ENCODE measurements at regions not wholly inside any gene's neighbourhood (a gene's known extent, or its start where the extent isn't known, plus 50 kb on each side); places are given as distances from the start of the nearest gene placed in this dataset.
"Not testable (repeated sequence)": the region's sequence is repeated elsewhere in the genome, so short reads cannot be mapped to it uniquely, and the experiment has no call there.

DNA sequence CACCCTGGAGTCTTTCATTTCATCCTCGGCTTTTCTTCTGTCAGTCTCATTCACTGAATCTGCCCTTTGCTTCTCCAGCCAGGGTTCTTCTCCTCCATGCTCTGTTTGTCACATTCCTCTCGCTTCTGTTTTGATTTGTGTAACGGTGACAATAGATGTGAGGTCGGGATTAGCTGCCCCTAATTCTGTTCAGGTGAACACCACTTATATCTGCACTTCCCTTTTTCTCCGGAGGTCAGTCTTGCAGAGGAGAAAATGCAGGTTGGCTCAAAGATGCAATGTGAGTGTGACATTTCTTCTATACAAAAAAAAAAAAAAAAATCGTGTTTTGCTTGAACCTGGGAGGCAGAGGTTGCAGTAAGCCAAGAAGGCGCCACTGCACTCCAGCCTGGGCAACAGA lies 262.9 kb downstream of the ASMT start:
- H3K4me2 ChIP-seq (ENCODE audit: low read depth, low read length, poor library complexity, severe bottlenecking), result no peak overlapping the region
- H3K79me2 ChIP-seq (ENCODE audit: low read length), result no peaks in the 10 kb centered on the region
- no peak overlapping the region for H3K27ac ChIP-seq (ENCODE audit: low read length)
- no peaks in the 10 kb centered on the region for H3K36me3 ChIP-seq (ENCODE audit: insufficient read depth, low read length)
- H3K9me2 ChIP-seq (replicated peaks; ENCODE audit: insufficient read depth, low read length), result no peaks in the 10 kb centered on the region
- H3K27me3 ChIP-seq (ENCODE audit: low read length), result no peaks in the 10 kb centered on the region
- no peaks in the 10 kb centered on the region for H3K9me3 ChIP-seq (ENCODE audit: low read length)
- no peaks in the 10 kb centered on the region for H4K20me1 ChIP-seq (ENCODE audit: insufficient read depth, low read depth, low read length)
- no peaks in the 10 kb centered on the region for H3K4me1 ChIP-seq (ENCODE audit: low read length)
- no peak overlapping the region for H3K9ac ChIP-seq (ENCODE audit: low read length)
- no peak overlapping the region for H3K4me3 ChIP-seq (ENCODE audit: low read length)
- H2AFZ ChIP-seq (ENCODE audit: low read length), result no peak overlapping the region
- DNase-seq, result no peak

DNA sequence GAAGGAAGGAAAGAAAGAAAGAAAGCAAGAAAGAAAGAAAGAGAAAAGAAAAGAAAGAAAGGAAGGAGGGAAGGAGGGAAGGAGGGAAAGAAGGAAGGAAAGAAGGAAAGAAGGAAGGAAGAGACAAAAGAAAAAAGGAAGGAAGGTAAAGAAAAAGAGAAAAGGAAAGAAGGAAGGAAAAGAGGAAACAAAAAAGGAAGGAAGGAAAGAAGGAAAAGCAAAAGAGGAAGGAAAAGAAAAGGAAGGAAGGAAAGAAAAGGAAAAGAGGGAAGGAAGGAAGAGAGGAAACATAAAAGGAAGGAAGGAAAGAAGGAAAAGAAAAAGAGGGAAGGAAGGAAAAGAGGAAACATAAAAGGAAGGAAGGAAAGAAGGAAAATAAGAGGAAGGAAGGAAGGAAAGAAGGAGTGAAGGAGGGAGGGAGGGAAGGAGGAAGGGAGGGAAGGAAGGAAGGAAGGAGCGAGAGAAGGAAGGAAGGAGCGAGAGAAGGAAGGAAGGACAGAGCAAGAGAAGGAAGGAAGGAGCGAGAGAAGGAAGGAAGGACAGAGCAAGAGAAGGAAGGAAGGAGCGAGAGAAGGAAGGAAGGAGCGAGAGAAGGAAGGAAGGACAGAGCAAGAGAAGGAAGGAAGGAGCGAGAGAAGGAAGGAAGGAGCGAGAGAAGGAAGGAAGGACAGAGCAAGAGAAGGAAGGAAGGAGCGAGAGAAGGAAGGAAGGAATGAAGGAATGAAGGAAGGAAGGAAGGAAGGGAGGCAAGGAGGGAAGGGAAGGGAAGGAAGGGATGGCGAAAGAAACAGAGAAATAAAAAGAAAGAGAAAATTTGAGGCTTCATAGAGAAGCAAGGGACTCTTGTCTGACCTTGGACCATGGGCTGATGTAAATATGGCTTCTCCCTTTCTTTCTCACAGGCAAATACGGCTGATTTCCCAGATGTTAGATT lies 266.3 kb downstream of the ASMT start:
- not testable (repeated sequence) for H2AFZ ChIP-seq (ENCODE audit: low read length); H3K9me3 ChIP-seq (ENCODE audit: low read length); H3K9me2 ChIP-seq (replicated peaks; ENCODE audit: insufficient read depth, low read length); H3K4me1 ChIP-seq (ENCODE audit: low read length); H3K36me3 ChIP-seq (ENCODE audit: insufficient read depth, low read length); H4K20me1 ChIP-seq (ENCODE audit: insufficient read depth, low read depth, low read length); H3K27me3 ChIP-seq (ENCODE audit: low read length); H3K4me2 ChIP-seq (ENCODE audit: low read depth, low read length, poor library complexity, severe bottlenecking); H3K27ac ChIP-seq (ENCODE audit: low read length); H3K79me2 ChIP-seq (ENCODE audit: low read length); H3K4me3 ChIP-seq (ENCODE audit: low read length); DNase-seq; H3K9ac ChIP-seq (ENCODE audit: low read length)

DNA sequence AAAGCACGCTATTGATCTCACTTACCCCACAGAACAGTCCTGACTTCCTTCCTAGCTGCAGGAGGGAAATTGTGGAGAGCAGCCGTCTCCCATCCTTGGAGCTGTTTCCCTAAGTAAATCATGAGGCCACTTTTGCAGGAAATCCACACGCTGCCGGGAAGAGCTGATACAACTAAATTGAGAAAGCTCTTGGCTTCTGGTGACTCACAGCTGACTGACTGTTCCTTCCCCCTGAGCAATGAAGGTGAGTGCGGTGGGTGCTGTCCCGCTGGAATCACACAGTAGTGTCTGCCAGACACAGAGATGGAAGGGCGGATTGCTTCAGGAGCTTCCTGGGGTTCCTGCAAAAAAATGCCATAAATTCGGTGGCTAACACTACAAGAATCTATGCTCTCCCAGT lies 268.9 kb downstream of the ASMT start:
- no peak overlapping the region for H3K4me3 ChIP-seq (ENCODE audit: low read length)
- no peak overlapping the region for H3K4me2 ChIP-seq (ENCODE audit: low read depth, low read length, poor library complexity, severe bottlenecking)
- H2AFZ ChIP-seq (ENCODE audit: low read length), result no peak overlapping the region
- H3K9ac ChIP-seq (ENCODE audit: low read length), result no peak overlapping the region
- H4K20me1 ChIP-seq (ENCODE audit: insufficient read depth, low read depth, low read length), result no peaks in the 10 kb centered on the region
- DNase-seq, result no peak
- H3K27me3 ChIP-seq (ENCODE audit: low read length), result no peaks in the 10 kb centered on the region
- H3K79me2 ChIP-seq (ENCODE audit: low read length), result no peaks in the 10 kb centered on the region
- no peaks in the 10 kb centered on the region for H3K9me3 ChIP-seq (ENCODE audit: low read length)
- no peaks in the 10 kb centered on the region for H3K4me1 ChIP-seq (ENCODE audit: low read length)
- no peaks in the 10 kb centered on the region for H3K9me2 ChIP-seq (replicated peaks; ENCODE audit: insufficient read depth, low read length)
- H3K36me3 ChIP-seq (ENCODE audit: insufficient read depth, low read length), result no peaks in the 10 kb centered on the region
- no peak overlapping the region for H3K27ac ChIP-seq (ENCODE audit: low read length)

DNA sequence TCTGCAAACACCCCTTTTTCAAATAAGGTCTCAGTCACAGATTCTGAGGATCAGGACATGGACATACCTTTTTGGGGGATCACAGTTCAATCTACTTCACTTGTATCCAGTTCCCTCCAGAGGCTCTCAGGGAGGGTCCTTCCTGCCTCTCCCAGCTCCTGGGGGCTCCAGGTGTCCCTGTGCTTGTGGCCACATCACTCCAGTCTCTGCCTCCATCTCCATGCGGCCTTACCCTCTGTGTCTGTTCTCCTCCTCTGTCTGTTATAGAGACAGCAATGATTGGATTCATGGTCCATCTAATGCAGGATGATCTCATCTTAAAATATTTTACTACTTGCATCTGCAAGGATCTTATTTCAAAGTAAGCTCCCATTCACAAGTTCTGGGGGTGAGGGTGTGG lies 269.6 kb downstream of the ASMT start:
- Histone ChIP-seq H3K4me2 (ENCODE audit: low read depth, low read length, poor library complexity, severe bottlenecking) (no peak overlapping the region), H3K9me3 (ENCODE audit: low read length) (no peaks in the 10 kb centered on the region), H3K4me3 (ENCODE audit: low read length) (no peak overlapping the region), H3K9ac (ENCODE audit: low read length) (no peak overlapping the region), H4K20me1 (ENCODE audit: insufficient read depth, low read depth, low read length) (no peaks in the 10 kb centered on the region), H3K9me2 (replicated peaks; ENCODE audit: insufficient read depth, low read length) (no peaks in the 10 kb centered on the region), H3K27me3 (ENCODE audit: low read length) (no peaks in the 10 kb centered on the region), H2AFZ (ENCODE audit: low read length) (no peak overlapping the region), H3K36me3 (ENCODE audit: insufficient read depth, low read length) (no peaks in the 10 kb centered on the region), H3K4me1 (ENCODE audit: low read length) (no peaks in the 10 kb centered on the region), H3K79me2 (ENCODE audit: low read length) (no peaks in the 10 kb centered on the region), H3K27ac (ENCODE audit: low read length) (no peak overlapping the region)
- no peak for DNase-seq

DNA sequence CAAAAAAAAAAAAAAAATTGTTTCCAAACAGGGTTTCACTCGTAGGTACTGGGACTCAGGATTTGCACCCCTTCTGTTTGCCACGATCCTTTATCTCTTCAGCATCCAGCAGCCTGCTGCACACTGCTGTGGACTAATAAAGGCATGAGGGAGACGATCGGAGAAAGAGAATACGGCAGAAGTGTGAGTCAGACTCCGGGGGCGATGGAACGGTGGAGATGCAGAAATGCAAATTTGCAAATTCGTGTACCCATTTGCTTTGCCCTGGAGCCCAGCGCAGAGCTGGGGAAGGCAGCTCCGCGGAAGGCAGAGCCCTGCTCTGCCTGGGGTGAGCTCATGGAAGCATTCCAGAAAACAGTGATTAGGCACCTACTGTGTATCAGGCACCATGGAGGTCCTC lies 270.3 kb downstream of the ASMT start:
- H2AFZ ChIP-seq (ENCODE audit: low read length), result no peak overlapping the region
- no peaks in the 10 kb centered on the region for H3K27me3 ChIP-seq (ENCODE audit: low read length)
- no peak overlapping the region for H3K27ac ChIP-seq (ENCODE audit: low read length)
- H3K9ac ChIP-seq (ENCODE audit: low read length), result no peak overlapping the region
- no peak overlapping the region for H3K4me2 ChIP-seq (ENCODE audit: low read depth, low read length, poor library complexity, severe bottlenecking)
- no peak overlapping the region for H3K4me3 ChIP-seq (ENCODE audit: low read length)
- no peaks in the 10 kb centered on the region for H3K79me2 ChIP-seq (ENCODE audit: low read length)
- DNase-seq, result no peak
- H3K9me2 ChIP-seq (replicated peaks; ENCODE audit: insufficient read depth, low read length), result no peaks in the 10 kb centered on the region
- no peaks in the 10 kb centered on the region for H4K20me1 ChIP-seq (ENCODE audit: insufficient read depth, low read depth, low read length)
- no peaks in the 10 kb centered on the region for H3K9me3 ChIP-seq (ENCODE audit: low read length)
- H3K4me1 ChIP-seq (ENCODE audit: low read length), result no peaks in the 10 kb centered on the region
- H3K36me3 ChIP-seq (ENCODE audit: insufficient read depth, low read length), result no peaks in the 10 kb centered on the region

DNA sequence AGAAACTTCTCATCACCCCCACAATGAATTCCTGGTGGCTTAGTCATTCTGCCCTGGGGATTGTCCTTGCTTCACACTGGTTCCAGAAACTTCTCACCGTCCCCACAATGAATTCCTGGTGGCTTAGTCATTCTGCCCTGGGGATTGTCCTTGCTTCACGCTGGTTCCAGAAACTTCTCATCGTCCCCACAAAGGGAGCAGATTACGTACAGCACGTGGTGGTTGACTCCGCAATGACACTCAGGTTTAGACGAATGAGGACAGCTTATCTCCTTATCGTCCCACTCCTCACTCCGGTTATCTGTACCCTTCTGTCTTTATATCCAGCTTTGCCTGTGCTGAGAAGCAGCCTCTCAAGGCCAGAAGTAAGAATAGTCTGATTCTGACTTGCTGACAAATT lies 273.4 kb downstream of the ASMT start:
- H3K9me2 ChIP-seq (replicated peaks; ENCODE audit: insufficient read depth, low read length); H3K27me3 ChIP-seq (ENCODE audit: low read length); H3K9me3 ChIP-seq (ENCODE audit: low read length); H3K4me1 ChIP-seq (ENCODE audit: low read length); H3K9ac ChIP-seq (ENCODE audit: low read length); DNase-seq; H3K79me2 ChIP-seq (ENCODE audit: low read length); H3K36me3 ChIP-seq (ENCODE audit: insufficient read depth, low read length); H4K20me1 ChIP-seq (ENCODE audit: insufficient read depth, low read depth, low read length); H3K4me3 ChIP-seq (ENCODE audit: low read length); H3K4me2 ChIP-seq (ENCODE audit: low read depth, low read length, poor library complexity, severe bottlenecking); H2AFZ ChIP-seq (ENCODE audit: low read length); H3K27ac ChIP-seq (ENCODE audit: low read length): not testable (repeated sequence)

DNA sequence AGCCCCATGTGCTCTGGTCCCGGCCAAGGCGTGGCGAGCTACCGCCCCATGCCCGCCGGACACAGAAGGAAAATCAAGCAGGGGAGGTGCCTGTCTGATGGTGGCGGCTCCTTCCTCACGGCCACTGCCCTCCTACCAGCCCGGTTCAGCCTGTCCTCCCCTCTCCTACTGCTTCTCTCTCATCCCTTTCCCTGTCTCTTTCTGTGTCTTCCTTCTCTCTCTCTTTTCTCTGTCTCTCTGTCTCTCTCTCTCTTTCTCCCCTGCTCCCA lies 279.1 kb downstream of the ASMT start:
- Histone ChIP-seq H3K27ac (ENCODE audit: low read length) (no peak overlapping the region), H3K4me1 (ENCODE audit: low read length) (peaks cover 4% of the 10 kb centered on the region; the same call in 1 of the 2 replicates), H2AFZ (ENCODE audit: low read length) (no peak overlapping the region), H3K27me3 (ENCODE audit: low read length) (no peaks in the 10 kb centered on the region), H3K79me2 (ENCODE audit: low read length) (no peaks in the 10 kb centered on the region), H3K9ac (ENCODE audit: low read length) (no peak overlapping the region), H3K4me3 (ENCODE audit: low read length) (no peak overlapping the region), H3K36me3 (ENCODE audit: insufficient read depth, low read length) (no peaks in the 10 kb centered on the region), H3K9me2 (replicated peaks; ENCODE audit: insufficient read depth, low read length) (no peaks in the 10 kb centered on the region), H3K4me2 (ENCODE audit: low read depth, low read length, poor library complexity, severe bottlenecking) (no peak overlapping the region), H3K9me3 (ENCODE audit: low read length) (no peaks in the 10 kb centered on the region), H4K20me1 (ENCODE audit: insufficient read depth, low read depth, low read length) (no peaks in the 10 kb centered on the region)
- no peak for DNase-seq

DNA sequence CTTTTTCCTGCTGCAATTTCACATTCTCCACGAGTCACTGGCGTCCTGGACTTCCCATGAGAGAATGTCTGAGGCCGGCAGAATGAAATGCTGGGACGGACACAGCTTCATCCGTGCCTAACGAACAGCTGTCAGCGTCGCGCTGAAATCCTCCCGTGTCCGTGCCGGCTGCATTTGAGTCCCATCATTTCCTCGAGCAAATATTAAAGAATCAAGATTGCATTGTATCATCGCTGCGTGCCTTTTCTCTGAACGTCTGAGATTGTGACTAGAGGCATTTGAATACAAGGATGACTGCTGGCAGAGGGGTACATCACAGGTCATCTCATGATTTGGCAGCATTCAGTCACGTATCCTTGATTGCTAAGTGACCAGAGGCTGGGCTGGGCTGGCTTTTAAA lies 279.9 kb downstream of the ASMT start:
- Histone ChIP-seq H3K27me3 (ENCODE audit: low read length) (no peaks in the 10 kb centered on the region), H3K9me2 (replicated peaks; ENCODE audit: insufficient read depth, low read length) (no peaks in the 10 kb centered on the region), H2AFZ (ENCODE audit: low read length) (no peak overlapping the region), H4K20me1 (ENCODE audit: insufficient read depth, low read depth, low read length) (no peaks in the 10 kb centered on the region), H3K9ac (ENCODE audit: low read length) (no peak overlapping the region), H3K79me2 (ENCODE audit: low read length) (no peaks in the 10 kb centered on the region), H3K27ac (ENCODE audit: low read length) (no peak overlapping the region), H3K4me1 (ENCODE audit: low read length) (peaks cover 4% of the 10 kb centered on the region; the same call in 1 of the 2 replicates), H3K4me3 (ENCODE audit: low read length) (no peak overlapping the region), H3K9me3 (ENCODE audit: low read length) (no peaks in the 10 kb centered on the region), H3K36me3 (ENCODE audit: insufficient read depth, low read length) (no peaks in the 10 kb centered on the region), H3K4me2 (ENCODE audit: low read depth, low read length, poor library complexity, severe bottlenecking) (no peak overlapping the region)
- no peak for DNase-seq

All from Karpas-422 (cell line).